ENCODE measurements at regions not wholly inside any gene's neighbourhood (a gene's known extent, or its start where the extent isn't known, plus 50 kb on each side); places are given as distances from the start of the nearest gene placed in this dataset.

- H3K4me3 ChIP-seq (ENCODE audit: low read depth, low read length), result peak overlapping the region; percentile 80
- peak; percentile 64 for DNase-seq (ENCODE audit: low read depth)
- TF ChIP-seq CTCF (IDR thresholded peaks at IDR 0.05; ENCODE audit: insufficient read depth, low read length), result no peak
Measured at GRCh38 chr16:85553436-85554113, 59.5 kb upstream of the GSE1 start.

- DNase-seq (ENCODE audit: low read depth), result peak; percentile 89
- H3K4me3 ChIP-seq (ENCODE audit: low read depth, low read length), result peak overlapping the region; percentile 80
- TF ChIP-seq CTCF (IDR thresholded peaks at IDR 0.05; ENCODE audit: insufficient read depth, low read length), result no peak
Measured at GRCh38 chr16:85554114-85554888, 58.8 kb upstream of the GSE1 start.

GRCh38 chr16:85554889-85555718 is 58.0 kb upstream of the GSE1 start:
- peak overlapping the region; percentile 80 for H3K4me3 ChIP-seq (ENCODE audit: low read depth, low read length)
- DNase-seq (ENCODE audit: low read depth), result peak; percentile 77
- TF ChIP-seq CTCF (IDR thresholded peaks at IDR 0.05; ENCODE audit: insufficient read depth, low read length), result no peak

- peak; percentile 51 for DNase-seq (ENCODE audit: low read depth)
- H3K4me3 ChIP-seq (ENCODE audit: low read depth, low read length), result peak overlapping the region; percentile 80
- no peak for TF ChIP-seq CTCF (IDR thresholded peaks at IDR 0.05; ENCODE audit: insufficient read depth, low read length)
Measured at GRCh38 chr16:85555719-85556455, 57.2 kb upstream of the GSE1 start.

- peak overlapping the region; percentile 80 for H3K4me3 ChIP-seq (ENCODE audit: low read depth, low read length)
- DNase-seq (ENCODE audit: low read depth), result no peak
Measured at GRCh38 chr16:85556456-85557082, 56.6 kb upstream of the GSE1 start.

More at GRCh38 chr16:85556456-85557082, 56.6 kb upstream of the GSE1 start:
- no peak for TF ChIP-seq CTCF (IDR thresholded peaks at IDR 0.05; ENCODE audit: insufficient read depth, low read length)

Measured in fibroblast of the aortic adventitia (primary cell).